MM.1S (cell line): ENCODE measurements at regions not wholly inside any gene's neighbourhood (a gene's known extent, or its start where the extent isn't known, plus 50 kb on each side); places are given as distances from the start of the nearest gene placed in this dataset.

Experiments used
- DNase-seq: peaks from one replicate; pipeline ENCODE4 v3.0.0-alpha.2; 2015
- H2AFZ ChIP-seq: fragments of 300-600 bp; sonication (generic); 2 replicates; pipeline ENCODE4 v1.6.0; 2016; ENCODE audit warnings: antibody characterized with exemption, low read length
- H3F3A ChIP-seq: fragments of 300-600 bp; sonication (generic); 2 replicates; pipeline ENCODE4 v1.6.1; 2016; ENCODE audit warnings: mild to moderate bottlenecking, antibody characterized with exemption, low read length, moderate library complexity, mixed read lengths; ENCODE audit not compliant: insufficient read depth
- H3K27ac ChIP-seq: fragments of 300-600 bp; sonication (generic); 2 replicates; pipeline ENCODE4 v1.5.1; 2016; ENCODE audit warnings: mild to moderate bottlenecking, low read length
- H3K27me3 ChIP-seq: fragments of 300-600 bp; sonication (generic); replicated peaks from 2 replicates; pipeline ENCODE4 v1.6.0; 2016; ENCODE audit warnings: low read length; ENCODE audit not compliant: insufficient read depth
- H3K36me3 ChIP-seq: fragments of 300-600 bp; sonication (generic); replicated peaks from 2 replicates; pipeline ENCODE4 v1.6.1; 2016; ENCODE audit warnings: mild to moderate bottlenecking, low read length, mixed read lengths; ENCODE audit not compliant: insufficient read depth
- H3K4me1 ChIP-seq: fragments of 300-600 bp; sonication (generic); 2 replicates; pipeline ENCODE4 v1.6.1; 2016; ENCODE audit warnings: low read length, mixed read lengths
- H3K4me2 ChIP-seq: fragments of 300-600 bp; sonication (generic); 2 replicates; pipeline ENCODE4 v1.6.0; 2016; ENCODE audit warnings: low read depth, low read length
- H3K4me3 ChIP-seq: fragments of 300-600 bp; sonication (generic); 2 replicates; pipeline ENCODE4 v1.5.1; 2016; ENCODE audit warnings: low read length, mixed read lengths
- H3K79me2 ChIP-seq: fragments of 300-600 bp; sonication (generic); 2 replicates; pipeline ENCODE4 v1.6.1; 2016; ENCODE audit warnings: mixed run types, low read length, mixed read lengths
- H3K9ac ChIP-seq: fragments of 300-600 bp; sonication (generic); 2 replicates; pipeline ENCODE4 v1.6.1; 2016; ENCODE audit warnings: low read length, mixed read lengths
- H3K9me2 ChIP-seq: fragments of 300-600 bp; sonication (generic); replicated peaks from 2 replicates; pipeline ENCODE4 v1.6.1; 2016; ENCODE audit warnings: mild to moderate bottlenecking, low read length, mixed read lengths; ENCODE audit not compliant: insufficient read depth
- H3K9me3 ChIP-seq: fragments of 300-600 bp; sonication (generic); replicated peaks from 2 replicates; pipeline ENCODE4 v1.6.1; 2016; ENCODE audit warnings: mild to moderate bottlenecking, low read length, mixed read lengths; ENCODE audit not compliant: insufficient read depth
- H4K20me1 ChIP-seq: fragments of 300-600 bp; sonication (generic); 2 replicates; pipeline ENCODE4 v1.6.1; 2016; ENCODE audit warnings: mild to moderate bottlenecking, low read length, moderate library complexity, mixed read lengths; ENCODE audit not compliant: insufficient read depth
- EZH2 ChIP-seq: fragments of 300-600 bp; sonication (generic); optimal IDR thresholded peaks from 2 replicates; pipeline ENCODE3; 2017; ENCODE audit warnings: low read depth, mild to moderate bottlenecking, antibody characterized with exemption, low read length, mixed read lengths
- EZH2phosphoT487 ChIP-seq: fragments of 300-600 bp; sonication (generic); IDR thresholded peaks from 2 replicates; pipeline ENCODE4 v1.6.1; 2018; ENCODE audit warnings: antibody characterized with exemption, low read length
- TF ChIP-seq, protein P1 (sequence below): fragments of 300-600 bp; sonication (generic); IDR thresholded peaks from 2 replicates; pipeline ENCODE4 v1.5.1; 2016; ENCODE audit warnings: antibody characterized with exemption, low read length, mixed read lengths

DNA sequence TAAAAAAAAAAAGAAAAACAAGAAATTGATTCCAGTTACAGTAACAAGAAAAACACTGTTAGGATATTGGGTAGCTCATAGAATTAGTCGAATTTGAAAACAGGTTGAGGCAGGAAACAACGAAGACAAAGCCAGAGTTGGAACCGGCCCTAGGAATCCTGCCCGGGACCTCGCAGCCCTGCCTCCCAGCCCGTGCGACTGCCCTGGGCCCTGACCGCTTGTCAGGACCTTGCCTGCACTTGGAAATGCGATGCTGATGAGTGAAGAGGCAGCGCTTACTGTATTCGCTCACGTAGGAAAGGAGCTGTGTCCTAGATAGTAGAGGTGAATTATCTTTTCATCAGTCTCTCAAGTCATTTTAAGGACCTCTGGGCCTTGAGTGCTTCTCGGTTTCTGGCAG lies 611.7 kb upstream of the FAT1 start:
- no peak overlapping the region for H3K4me3 ChIP-seq
- H3K27me3 ChIP-seq: no peaks in the 10 kb centered on the region
- no peak overlapping the region for H3K4me2 ChIP-seq
- H3K79me2 ChIP-seq: no peaks in the 10 kb centered on the region
- no peaks in the 10 kb centered on the region for H4K20me1 ChIP-seq
- DNase-seq: no peak
- no peaks in the 10 kb centered on the region for H3K4me1 ChIP-seq
- H3K9ac ChIP-seq: no peak overlapping the region
- no peaks in the 10 kb centered on the region for H3K9me2 ChIP-seq
- no peak overlapping the region for H2AFZ ChIP-seq
- H3K27ac ChIP-seq: no peak overlapping the region
- H3K9me3 ChIP-seq: no peaks in the 10 kb centered on the region
- no peaks in the 10 kb centered on the region for H3F3A ChIP-seq
- TF ChIP-seq, protein P1, sequence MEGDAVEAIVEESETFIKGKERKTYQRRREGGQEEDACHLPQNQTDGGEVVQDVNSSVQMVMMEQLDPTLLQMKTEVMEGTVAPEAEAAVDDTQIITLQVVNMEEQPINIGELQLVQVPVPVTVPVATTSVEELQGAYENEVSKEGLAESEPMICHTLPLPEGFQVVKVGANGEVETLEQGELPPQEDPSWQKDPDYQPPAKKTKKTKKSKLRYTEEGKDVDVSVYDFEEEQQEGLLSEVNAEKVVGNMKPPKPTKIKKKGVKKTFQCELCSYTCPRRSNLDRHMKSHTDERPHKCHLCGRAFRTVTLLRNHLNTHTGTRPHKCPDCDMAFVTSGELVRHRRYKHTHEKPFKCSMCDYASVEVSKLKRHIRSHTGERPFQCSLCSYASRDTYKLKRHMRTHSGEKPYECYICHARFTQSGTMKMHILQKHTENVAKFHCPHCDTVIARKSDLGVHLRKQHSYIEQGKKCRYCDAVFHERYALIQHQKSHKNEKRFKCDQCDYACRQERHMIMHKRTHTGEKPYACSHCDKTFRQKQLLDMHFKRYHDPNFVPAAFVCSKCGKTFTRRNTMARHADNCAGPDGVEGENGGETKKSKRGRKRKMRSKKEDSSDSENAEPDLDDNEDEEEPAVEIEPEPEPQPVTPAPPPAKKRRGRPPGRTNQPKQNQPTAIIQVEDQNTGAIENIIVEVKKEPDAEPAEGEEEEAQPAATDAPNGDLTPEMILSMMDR: no peak
- TF ChIP-seq EZH2 (no peak), EZH2phosphoT487 (no peak)
- H3K36me3 ChIP-seq: no peaks in the 10 kb centered on the region

DNA sequence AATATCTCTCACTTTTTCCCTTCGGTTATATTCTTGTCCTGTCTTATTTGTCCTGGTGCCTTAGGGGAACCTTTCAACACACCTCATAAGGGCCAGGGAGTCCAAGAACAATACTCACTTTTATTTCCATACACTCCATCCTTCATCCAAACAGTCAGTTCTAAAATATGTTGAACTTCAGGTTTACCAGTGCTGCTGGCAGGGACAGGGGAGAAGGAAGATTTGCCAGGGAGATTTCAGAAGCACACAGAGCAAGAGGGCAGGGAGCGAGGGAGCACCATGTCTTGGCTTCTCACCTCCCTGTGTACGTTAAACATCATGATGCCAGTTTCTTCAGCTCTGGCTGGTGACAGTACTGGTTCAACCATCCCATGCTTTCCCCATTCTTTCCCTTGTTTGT lies 631.1 kb upstream of the FAT1 start:
- Histone ChIP-seq H3K4me3 (no peak overlapping the region), H3K9me3 (no peaks in the 10 kb centered on the region), H3K9me2 (no peaks in the 10 kb centered on the region), H4K20me1 (no peaks in the 10 kb centered on the region), H2AFZ (no peak overlapping the region), H3K36me3 (no peaks in the 10 kb centered on the region), H3K79me2 (no peaks in the 10 kb centered on the region), H3K4me1 (no peaks in the 10 kb centered on the region), H3K9ac (no peak overlapping the region), H3K27ac (no peak overlapping the region), H3K27me3 (no peaks in the 10 kb centered on the region), H3K4me2 (no peak overlapping the region), H3F3A (no peaks in the 10 kb centered on the region)
- TF ChIP-seq EZH2 (no peak), EZH2phosphoT487 (no peak)
- TF ChIP-seq, protein P1: no peak
- DNase-seq: no peak

DNA sequence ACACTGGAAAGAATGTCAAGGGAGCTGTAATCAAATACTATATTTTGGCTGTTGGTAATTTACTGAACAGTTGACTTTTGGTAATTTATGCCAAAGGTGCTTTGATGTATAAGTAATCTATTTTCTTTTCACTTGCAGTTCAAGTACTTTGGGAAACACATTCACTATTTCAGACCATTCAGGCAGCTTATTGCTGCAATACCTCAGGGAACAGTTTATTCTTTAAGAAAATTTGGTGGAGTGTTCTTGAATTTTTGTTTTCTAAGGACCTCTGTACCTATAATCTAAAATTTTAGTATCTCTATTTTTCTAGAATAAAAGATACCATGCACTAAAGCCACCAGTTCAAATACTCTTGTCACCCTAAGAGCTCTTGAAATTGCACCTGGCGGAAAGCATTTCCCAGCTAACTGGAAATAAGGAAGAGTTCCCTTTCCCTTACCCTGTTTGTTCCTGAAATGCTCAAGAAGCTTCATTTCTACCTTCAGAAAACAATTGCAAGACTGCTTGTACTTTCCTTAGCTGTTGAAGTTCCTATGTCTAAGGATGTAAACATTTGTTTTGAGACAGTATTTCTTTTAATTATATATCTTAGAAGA lies 633.5 kb upstream of the FAT1 start:
- Histone ChIP-seq H3K4me2 (no peak overlapping the region), H3K79me2 (no peaks in the 10 kb centered on the region), H3K27me3 (no peaks in the 10 kb centered on the region), H3K4me3 (no peak overlapping the region), H3K9ac (no peak overlapping the region), H3K9me2 (no peaks in the 10 kb centered on the region), H3K36me3 (no peaks in the 10 kb centered on the region), H2AFZ (no peak overlapping the region), H4K20me1 (no peaks in the 10 kb centered on the region), H3F3A (no peaks in the 10 kb centered on the region), H3K27ac (no peak overlapping the region), H3K4me1 (no peaks in the 10 kb centered on the region), H3K9me3 (no peaks in the 10 kb centered on the region)
- TF ChIP-seq, protein P1: no peak
- TF ChIP-seq EZH2phosphoT487 (no peak), EZH2 (no peak)
- no peak for DNase-seq
